Coronary artery (tissue), 2 donors: ENCODE measurements at regions not wholly inside any gene's neighbourhood (a gene's known extent, or its start where the extent isn't known, plus 50 kb on each side); places are given as distances from the start of the nearest gene placed in this dataset.

ENCODE experiments used
- DNase-seq: peaks from one replicate; pipeline ENCODE4 v3.0.0-alpha.2; 2017; ENCODE audit warnings: low spot score
- H3K27ac ChIP-seq, 2 donors: fragments of 200-600 bp; sonication (generic); one replicate each; pipeline ENCODE4 v1.5.1; 2016 to 2019
- H3K4me3 ChIP-seq: fragments of 200-600 bp; sonication (generic); 2 replicates; pipeline ENCODE4 v1.5.1; 2016; ENCODE audit warnings: mild to moderate bottlenecking, moderate library complexity
- CTCF ChIP-seq: fragments of 200-600 bp; sonication (generic); IDR thresholded peaks from one replicate; pipeline ENCODE4 v1.5.1; 2019; ENCODE audit warnings: antibody characterized with exemption

- TF ChIP-seq CTCF: no peak
- no peak overlapping the region for H3K27ac ChIP-seq
- DNase-seq: no peak
- H3K4me3 ChIP-seq: no peak overlapping the region
These were observed 443.1 kb upstream of the RGS17 start for GRCh38 chr6:153574231-153574630.

GRCh38 chr6:153572371-153572770 is 441.3 kb upstream of the RGS17 start:
- no peak overlapping the region for H3K27ac ChIP-seq
- H3K4me3 ChIP-seq: no peak overlapping the region
- TF ChIP-seq CTCF: no peak
- DNase-seq: no peak

- Histone ChIP-seq H3K4me3 (no peak overlapping the region), H3K27ac (no peak overlapping the region)
- no peak for TF ChIP-seq CTCF
- DNase-seq: no peak
These were observed 437.5 kb upstream of the RGS17 start for GRCh38 chr6:153568628-153569027.

- TF ChIP-seq CTCF: no peak
- Histone ChIP-seq H3K27ac (no peak overlapping the region), H3K4me3 (no peak overlapping the region)
- no peak for DNase-seq
These were observed 433.7 kb upstream of the RGS17 start for GRCh38 chr6:153564803-153565202.

GRCh38 chr6:153563001-153563400 is 431.9 kb upstream of the RGS17 start:
- DNase-seq: no peak
- no peak overlapping the region for H3K4me3 ChIP-seq
- TF ChIP-seq CTCF: no peak

GRCh38 chr6:153553627-153554026 is 422.5 kb upstream of the RGS17 start:
- H3K4me3 ChIP-seq: no peak overlapping the region
- no peak for TF ChIP-seq CTCF
- DNase-seq: no peak

More at GRCh38 chr6:153563001-153563400, 431.9 kb upstream of the RGS17 start:
- H3K27ac ChIP-seq: no peak overlapping the region

GRCh38 chr6:153539602-153540001 is 408.5 kb upstream of the RGS17 start:
- no peak for TF ChIP-seq CTCF
- no peak for DNase-seq
- H3K27ac ChIP-seq: no peak overlapping the region
- no peak overlapping the region for H3K4me3 ChIP-seq

More at GRCh38 chr6:153553627-153554026, 422.5 kb upstream of the RGS17 start:
- no peak overlapping the region for H3K27ac ChIP-seq
